IPS-NIHi7 (cell line): ENCODE measurements at regions not wholly inside any gene's neighbourhood (a gene's known extent, or its start where the extent isn't known, plus 50 kb on each side); places are given as distances from the start of the nearest gene placed in this dataset.

Source experiments
- DNase-seq: peaks from one replicate; pipeline ENCODE4 v3.0.0; 2012; ENCODE audit warnings: mixed read lengths; ENCODE audit errors: extremely low spot score

DNA sequence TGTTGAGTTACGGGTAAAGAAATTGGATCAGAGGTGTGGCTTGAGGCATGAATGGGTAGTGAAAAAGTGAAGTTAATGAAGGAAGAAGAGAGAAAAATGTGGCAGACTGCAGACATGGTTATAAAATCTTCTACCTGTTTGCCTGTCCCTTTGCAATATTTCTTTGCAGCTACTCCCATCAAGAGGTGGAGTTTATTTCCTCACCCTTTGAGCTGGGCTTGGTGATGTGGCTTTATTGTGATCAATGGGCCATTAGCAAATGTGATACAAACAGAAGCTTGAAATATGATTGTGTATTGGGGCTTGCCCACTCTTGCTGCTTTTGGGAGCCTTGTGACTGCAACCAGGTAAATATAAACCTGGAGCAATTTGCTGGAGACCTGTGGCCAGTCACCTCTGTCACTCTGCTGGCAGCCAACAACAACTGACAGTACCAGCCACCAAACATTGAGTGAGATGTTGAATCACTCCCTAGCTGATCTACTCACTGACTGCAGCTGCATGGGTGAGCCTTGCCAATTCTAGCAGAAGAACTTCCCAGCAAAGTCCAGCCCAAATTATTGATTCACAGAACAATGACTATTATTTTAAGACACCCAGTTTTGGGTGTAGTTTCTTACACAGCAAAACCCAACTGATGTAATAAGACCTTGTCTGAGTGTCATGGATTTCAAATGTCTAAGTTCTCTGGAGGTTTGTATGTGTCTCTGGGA lies 151.0 kb upstream of the ATP2B1 start:
- no peak for DNase-seq

- DNase-seq, result no peak
Measured at GRCh38 chr12:89858718-89859117, 150.1 kb upstream of the ATP2B1 start.

DNA sequence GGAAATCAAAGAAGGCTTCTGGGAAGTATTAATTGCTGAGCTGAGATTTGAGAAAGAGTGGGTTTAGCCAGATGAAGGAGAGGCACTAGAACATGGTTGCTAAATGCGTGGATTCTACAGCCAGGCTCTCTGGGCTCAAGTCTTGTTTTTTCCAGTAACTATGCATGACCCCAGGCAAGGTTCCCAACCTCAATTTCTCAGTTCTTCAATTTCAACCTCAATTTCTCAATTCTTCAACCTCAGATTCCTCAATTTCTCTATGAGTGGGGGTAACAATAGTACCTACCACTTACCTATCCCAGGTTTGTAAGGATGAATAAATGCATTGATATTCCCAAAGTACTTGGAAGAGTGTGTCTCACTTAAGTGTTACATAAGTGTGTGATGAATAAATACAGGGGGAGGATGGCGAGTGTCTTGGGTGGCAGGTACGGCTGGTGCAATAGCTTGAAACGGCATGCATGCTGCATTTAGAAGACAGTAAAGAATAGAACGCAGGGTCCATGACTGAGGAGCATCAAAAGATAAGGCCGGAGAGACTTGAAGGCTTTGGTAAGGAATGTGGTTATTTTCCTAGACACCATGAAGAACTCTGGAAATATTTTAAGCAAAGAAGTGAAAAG lies 149.1 kb upstream of the ATP2B1 start:
- DNase-seq, result no peak

DNA sequence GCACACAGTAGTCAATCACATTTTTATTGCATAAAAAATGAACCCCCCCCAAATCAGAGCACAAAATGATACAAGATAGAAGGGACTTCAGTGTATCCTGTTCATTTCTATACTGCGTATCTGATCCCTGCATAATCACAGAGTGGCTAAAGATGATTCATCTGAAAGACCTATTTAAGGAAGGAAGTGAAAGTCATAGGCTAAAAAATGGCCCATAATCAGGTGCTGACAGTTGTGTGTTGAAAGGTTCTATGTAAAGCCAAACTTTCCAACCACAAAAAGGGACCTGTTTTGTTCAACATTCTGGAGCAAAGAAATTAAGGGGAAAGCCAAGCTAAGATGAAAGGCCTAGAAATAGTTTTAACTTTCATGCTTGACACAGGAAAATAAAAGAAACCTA lies 147.8 kb upstream of the ATP2B1 start:
- DNase-seq, result no peak

DNA sequence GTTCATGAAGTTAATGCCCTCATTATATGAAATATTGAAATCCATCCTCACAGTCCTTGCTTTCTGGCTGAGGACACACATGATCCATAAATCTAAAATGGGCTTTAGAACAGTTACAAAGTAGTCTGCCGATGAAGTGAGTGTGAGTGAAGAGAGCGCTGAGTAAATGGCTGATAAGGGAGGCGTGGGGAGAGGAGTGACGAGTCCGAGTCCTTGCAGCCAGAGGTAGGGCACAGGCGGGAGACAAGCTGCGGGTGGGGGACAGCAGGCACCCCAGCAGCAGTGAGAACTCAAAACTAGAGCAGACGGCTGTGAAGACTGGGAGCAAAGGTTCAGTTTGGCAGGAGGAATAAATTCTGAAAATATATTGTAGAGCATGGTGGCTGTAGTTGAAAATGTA lies 140.1 kb upstream of the ATP2B1 start:
- no peak for DNase-seq

DNA sequence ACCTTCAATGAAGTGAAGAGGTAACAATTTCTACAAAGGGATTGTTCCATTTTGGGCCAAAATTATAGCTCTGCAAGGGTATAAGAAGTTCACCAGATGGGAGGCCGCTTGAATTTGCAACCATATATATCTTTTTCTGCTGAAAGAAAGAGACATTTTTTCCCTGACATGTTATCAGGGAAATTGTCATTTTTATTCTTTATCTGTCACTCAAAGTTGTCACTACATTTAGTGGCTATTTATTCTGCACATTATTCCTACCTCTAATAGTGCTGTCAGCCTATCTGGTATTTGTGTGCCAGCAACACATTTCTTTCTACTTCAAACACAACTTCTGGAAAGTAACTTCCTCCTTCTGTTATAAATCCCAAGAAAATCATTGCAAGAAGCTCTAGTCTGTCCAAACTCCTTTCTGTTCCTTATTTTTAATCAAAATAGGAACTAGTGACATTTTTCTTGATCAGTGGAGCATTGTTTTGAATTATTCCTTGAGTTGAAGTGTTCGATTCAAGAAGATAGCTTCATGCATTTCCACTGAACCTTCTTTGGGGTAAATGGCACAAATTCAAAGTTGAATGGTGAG lies 137.9 kb upstream of the ATP2B1 start:
- no peak for DNase-seq

GRCh38 chr12:89845767-89846166 lies 137.1 kb upstream of the ATP2B1 start:
- no peak for DNase-seq

- no peak for DNase-seq
Measured at GRCh38 chr12:89845366-89845765, 136.7 kb upstream of the ATP2B1 start.

GRCh38 chr12:89844539-89844938 lies 135.9 kb upstream of the ATP2B1 start:
- no peak for DNase-seq

DNA sequence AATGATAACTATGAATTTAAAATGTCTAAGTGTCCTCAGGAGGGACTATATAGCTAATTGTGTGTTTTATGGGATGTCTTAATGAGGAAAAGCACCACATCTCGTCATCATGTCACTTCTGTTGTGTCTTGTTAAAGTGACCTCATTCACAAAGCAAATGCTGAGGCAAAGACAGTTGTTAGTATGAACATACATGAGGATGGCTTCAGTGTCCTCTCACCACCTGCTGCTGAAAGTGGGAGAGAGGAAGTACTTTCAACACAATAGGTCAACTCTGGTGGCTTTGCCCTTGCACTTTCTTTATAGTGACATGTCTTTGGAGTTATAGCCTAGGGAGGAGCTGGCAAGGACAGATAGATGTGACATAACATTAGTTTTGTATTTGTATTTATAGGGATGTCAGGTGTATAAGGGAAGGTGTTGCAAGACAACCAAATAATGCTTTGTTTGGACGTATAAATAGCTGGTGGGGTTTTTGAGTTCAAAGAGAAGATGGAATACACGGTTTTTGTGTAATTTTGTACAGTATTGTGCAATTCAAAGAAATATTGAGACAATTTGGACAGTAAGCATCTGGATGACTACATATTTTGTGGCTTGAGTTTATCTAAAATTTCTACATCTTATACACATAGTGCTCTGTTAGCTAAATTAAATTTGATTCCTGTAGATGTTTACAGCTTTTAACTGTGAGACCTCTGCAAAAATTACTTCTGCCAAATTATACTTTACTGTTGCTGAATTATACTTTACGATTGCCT lies 131.7 kb upstream of the ATP2B1 start:
- no peak for DNase-seq

DNA sequence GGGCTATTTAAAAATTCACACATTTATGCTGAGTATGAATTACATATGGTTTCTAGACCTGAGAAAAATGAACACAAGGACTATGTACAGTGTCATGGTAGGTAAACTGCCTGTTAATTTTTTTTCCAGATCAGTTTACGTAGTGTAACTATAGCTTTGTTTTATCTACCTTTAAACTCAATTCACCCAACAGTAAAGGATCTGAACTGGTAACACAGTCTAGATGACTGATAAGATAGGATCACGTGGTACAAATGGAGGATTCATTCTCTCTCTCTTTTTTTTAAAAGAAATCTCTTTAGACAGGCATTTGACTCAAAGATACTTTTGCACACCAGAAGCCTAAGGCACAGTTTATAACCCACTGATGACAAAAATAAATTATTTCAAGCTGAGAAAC lies 130.8 kb upstream of the ATP2B1 start:
- DNase-seq, result no peak

DNA sequence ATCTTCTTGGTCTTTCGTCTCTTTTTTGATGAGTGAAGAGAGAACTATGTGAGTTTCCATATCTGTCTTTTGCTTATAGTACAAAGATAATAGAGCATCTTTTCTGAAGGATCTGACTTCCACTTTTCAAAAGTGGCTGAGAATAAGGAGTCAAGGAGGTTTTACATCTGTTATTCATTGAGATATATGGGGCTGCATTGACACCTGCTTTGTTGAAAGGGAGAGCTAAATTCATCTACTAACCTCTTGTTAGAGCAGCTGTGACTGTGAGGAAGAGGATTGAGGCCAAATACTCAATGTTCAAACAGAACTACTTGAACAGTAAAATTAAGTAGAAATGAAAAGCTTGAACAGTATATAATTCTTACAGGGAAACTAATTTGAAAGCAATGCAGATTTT lies 130.2 kb upstream of the ATP2B1 start:
- no peak for DNase-seq

DNA sequence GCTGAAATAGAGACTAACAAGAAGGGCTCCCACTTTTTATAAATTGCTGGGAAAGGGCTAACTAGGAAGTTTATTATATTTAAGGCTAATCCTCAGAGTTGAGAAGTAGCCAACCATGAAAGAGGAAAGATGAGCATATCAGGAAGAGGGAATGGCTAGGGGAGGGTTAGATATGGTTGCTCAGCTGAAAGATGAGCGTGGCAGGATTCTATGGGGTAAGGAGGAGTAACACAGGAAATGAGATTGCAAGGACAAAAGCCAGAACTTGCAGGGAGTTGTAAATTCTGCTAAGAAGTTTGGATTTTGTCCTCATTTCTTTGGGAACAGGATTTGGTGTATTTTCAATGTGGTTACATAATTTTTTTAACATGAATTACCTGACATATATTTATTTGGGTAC lies 127.4 kb upstream of the ATP2B1 start:
- DNase-seq, result no peak

DNA sequence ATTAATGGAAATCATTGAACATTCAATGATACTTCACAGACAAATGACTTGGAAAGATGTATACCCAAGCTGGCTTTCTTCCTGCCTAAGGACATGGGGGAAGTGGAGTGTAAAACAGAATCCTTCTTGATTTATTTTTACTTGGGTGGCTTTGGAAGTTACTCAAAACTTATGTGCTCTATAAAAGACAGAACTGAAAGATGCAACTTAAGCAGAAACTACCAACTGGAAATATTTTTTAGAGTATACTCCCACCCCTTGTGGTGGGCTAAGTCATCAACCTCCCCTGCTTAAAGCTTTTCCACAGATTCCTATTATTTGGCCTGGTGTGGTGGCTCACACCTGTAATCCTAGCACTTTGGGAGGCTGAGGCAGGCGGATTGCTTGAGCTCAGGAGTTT lies 126.0 kb upstream of the ATP2B1 start:
- DNase-seq, result no peak

- DNase-seq, result no peak
Measured at GRCh38 chr12:89833337-89834252, 125.0 kb upstream of the ATP2B1 start.

DNA sequence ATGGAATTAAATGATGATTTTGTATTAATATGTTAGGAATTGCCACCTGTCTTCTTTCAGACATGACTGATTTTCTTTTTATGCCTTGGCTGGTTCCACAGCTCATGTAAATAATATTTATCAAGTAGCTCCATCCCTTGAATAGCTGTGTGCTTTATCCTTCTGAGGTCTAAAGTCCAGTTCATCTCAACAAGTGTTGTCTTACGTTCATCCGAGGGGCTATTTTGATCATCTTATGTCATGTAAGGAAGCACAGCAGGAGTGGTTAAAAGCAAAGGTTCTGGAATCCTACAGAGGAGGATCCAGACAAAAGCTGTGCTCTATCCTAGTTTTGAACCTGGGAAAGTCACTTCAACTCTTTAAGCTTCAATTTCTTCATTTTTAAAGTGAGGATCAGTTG lies 123.7 kb upstream of the ATP2B1 start:
- DNase-seq, result no peak

- no peak for DNase-seq
Measured at GRCh38 chr12:89831310-89832095, 122.9 kb upstream of the ATP2B1 start.

DNA sequence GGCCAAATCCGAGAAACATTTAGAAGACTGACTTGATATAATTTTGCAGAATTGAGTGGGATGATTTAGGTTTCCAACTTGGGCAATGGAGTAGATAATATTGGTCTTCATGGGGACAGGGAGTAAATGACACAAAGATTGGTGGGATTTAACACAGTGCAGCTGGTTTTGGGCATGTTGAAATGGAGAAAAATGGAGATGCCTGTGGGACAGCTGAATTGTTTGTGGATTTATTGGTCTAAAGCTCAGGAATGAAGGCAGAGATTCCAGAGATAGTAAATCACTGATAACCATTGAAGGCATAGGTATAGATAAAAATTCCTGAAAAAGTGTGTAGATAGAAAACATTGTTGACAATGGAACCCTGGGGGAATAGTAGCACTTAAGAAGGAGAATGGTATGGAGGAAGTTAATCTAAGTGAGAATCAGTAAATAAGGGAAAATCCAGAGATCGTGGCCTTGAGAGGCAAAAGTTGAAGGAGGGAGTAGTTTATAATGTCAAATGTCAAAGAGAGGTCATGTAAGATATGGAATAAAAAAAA lies 120.9 kb upstream of the ATP2B1 start:
- no peak for DNase-seq

GRCh38 chr12:89828575-89828974 lies 119.9 kb upstream of the ATP2B1 start:
- no peak for DNase-seq

GRCh38 chr12:89827592-89827991 lies 119.0 kb upstream of the ATP2B1 start:
- DNase-seq, result no peak

- DNase-seq, result no peak
Measured at GRCh38 chr12:89826468-89826867, 117.8 kb upstream of the ATP2B1 start.
